Adrenal gland (tissue), 9 donors: ENCODE measurements at regions not wholly inside any gene's neighbourhood (a gene's known extent, or its start where the extent isn't known, plus 50 kb on each side); places are given as distances from the start of the nearest gene placed in this dataset.

Experiments used
- DNase-seq, 7 donors: peaks; one replicate each; pipeline ENCODE4 v3.0.0-alpha.2; 2019 to 2020
- H3K27ac ChIP-seq, 5 donors: fragments of 200-600 bp; sonication (generic) in 4 of 5; 1 replicate in 3 of 5; 2 replicates in 2 of 5; pipeline versions ENCODE4 v1.5.1 to v1.8.0; 2016 to 2020; ENCODE audit warnings: mild to moderate bottlenecking in 1 of 5
- H3K27me3 ChIP-seq: fragments of 200-600 bp; 2 replicates; pipeline ENCODE4 v1.8.0; 2021
- H3K36me3 ChIP-seq, 2 donors: fragments of 200-600 bp; replicated peaks in 1 of 2; 1 replicate in 1 of 2; 2 replicates in 1 of 2; pipeline versions ENCODE4 v1.5.1 to v1.8.0; 2018 to 2022
- H3K4me1 ChIP-seq, 2 donors: fragments of 200-600 bp; replicated peaks in 1 of 2; 1 replicate in 1 of 2; 2 replicates in 1 of 2; pipeline versions ENCODE4 v1.5.1 to v1.8.0; 2018 to 2021
- H3K4me3 ChIP-seq, 4 donors: fragments of 200-600 bp; sonication (generic) in 3 of 4; one replicate each; pipeline ENCODE4 v1.5.1; 2016 to 2018
- H3K9me3 ChIP-seq, 3 donors: fragments of 200-600 bp; sonication (generic) in 1 of 3; replicated peaks in 1 of 3; 1 replicate in 2 of 3; 2 replicates in 1 of 3; pipeline versions ENCODE4 v1.5.1 to v1.8.0; 2016 to 2021
- CTCF ChIP-seq, 6 experiments: fragments of 450-650 bp in 4 of 6; fragments of 200-600 bp in 2 of 6; sonication (generic) in 1 of 6; IDR thresholded peaks; 1 replicate in 5 of 6; 2 replicates in 1 of 6; pipeline versions ENCODE4 v1.5.1 to v1.8.0; 2016 to 2021; ENCODE audit warnings: antibody characterized with exemption in 6 of 6, mild to moderate bottlenecking in 2 of 6, moderate library complexity in 1 of 6
- POLR2A ChIP-seq, 2 donors: fragments of 450-650 bp; IDR thresholded peaks; one replicate each; pipeline ENCODE4 v1.6.1; 2017; ENCODE audit warnings: antibody characterized with exemption in 2 of 2, mild to moderate bottlenecking in 2 of 2, moderate library complexity in 1 of 2
- WGBS, 4 donors: extraction: QIAGEN DNeasy Blood & Tissue Kit in 2 of 4; methylation state at CpG; one replicate each; pipeline versions ENCODE4 v1.1.5 to v1.1.7; 2013 to 2017; 5-methylcytosine and 5-hydroxymethylcytosine counted together
- intact Hi-C, 2 donors: fragments of 100-400 bp; cut with DNase I; formaldehyde crosslinking; loops; one replicate each; pipeline versions ENCODE4 v1.14.1 to v1.15.0; 2022 to 2023
- donor health status: healthy with polysubstance abuse.
- donor health status: Bipolar disorder and iron deficiency.
- donor health status: DM: yes; HTN: yes; CAD: no.
- donor health status: DM: no; HTN: no; CAD: no.
- donor health status: DM: no; HTN: no; CAD: no.

GRCh38 chr16:56109994-56110393 lies 81.3 kb upstream of the GNAO1 start:
- intact Hi-C loops = no loop called here
- whole genome bisulfite sequencing, 4 donors = 39 to 67% (median 63%) methylated on average over 4 of the region's 4 CpGs
- Histone ChIP-seq H3K27me3 (no peaks in the 10 kb centered on the region), H3K4me3 (no peak overlapping the region), H3K9me3 (no peaks in the 10 kb centered on the region), H3K36me3 (no peaks in the 10 kb centered on the region), H3K4me1 (peaks cover 0 to 4% of the 10 kb centered on the region in 2 donors), H3K27ac (no peak overlapping the region)
- TF ChIP-seq CTCF (IDR thresholded peaks at IDR 0.05) = no peak
- TF ChIP-seq POLR2A (IDR thresholded peaks at IDR 0.05) = no peak
- DNase-seq = no peak

GRCh38 chr16:56109205-56109604 lies 82.1 kb upstream of the GNAO1 start:
- intact Hi-C loops = no loop called here
- no peaks in the 10 kb centered on the region for H3K9me3 ChIP-seq
- no peak overlapping the region for H3K4me3 ChIP-seq
- H3K36me3 ChIP-seq = no peaks in the 10 kb centered on the region
- WGBS, 4 donors = 88 to 96% (median 92%) methylated on average over 1 of the region's 1 CpG
- H3K4me1 ChIP-seq = peaks cover 0 to 4% of the 10 kb centered on the region in 2 donors
- no peak overlapping the region for H3K27ac ChIP-seq
- TF ChIP-seq CTCF (IDR thresholded peaks at IDR 0.05) (no peak), POLR2A (IDR thresholded peaks at IDR 0.05) (no peak)
- H3K27me3 ChIP-seq = no peaks in the 10 kb centered on the region
- no peak for DNase-seq

GRCh38 chr16:56108724-56109123 lies 82.6 kb upstream of the GNAO1 start:
- intact Hi-C loops = no loop called here

GRCh38 chr16:56108056-56108471 lies 83.2 kb upstream of the GNAO1 start:
- Histone ChIP-seq H3K27ac (no peak overlapping the region), H3K36me3 (no peaks in the 10 kb centered on the region), H3K27me3 (no peaks in the 10 kb centered on the region), H3K9me3 (no peaks in the 10 kb centered on the region), H3K4me3 (no peak overlapping the region), H3K4me1 (peaks cover 0 to 1% of the 10 kb centered on the region in 2 donors)
- no peak for DNase-seq
- TF ChIP-seq CTCF (IDR thresholded peaks at IDR 0.05) = no peak
- TF ChIP-seq POLR2A (IDR thresholded peaks at IDR 0.05) = no peak
- intact Hi-C loops = no loop called here
- WGBS, 4 donors = 31 to 52% (median 43%) methylated on average over 2 of the region's 2 CpGs

More at GRCh38 chr16:56108724-56109123, 82.6 kb upstream of the GNAO1 start:
- H3K9me3 ChIP-seq = no peaks in the 10 kb centered on the region
- TF ChIP-seq CTCF (IDR thresholded peaks at IDR 0.05) (no peak), POLR2A (IDR thresholded peaks at IDR 0.05) (no peak)
- H3K4me3 ChIP-seq = no peak overlapping the region
- H3K27ac ChIP-seq = no peak overlapping the region
- H3K4me1 ChIP-seq = peaks cover 0 to 4% of the 10 kb centered on the region in 2 donors
- no peaks in the 10 kb centered on the region for H3K27me3 ChIP-seq
- no peaks in the 10 kb centered on the region for H3K36me3 ChIP-seq
- no peak for DNase-seq
- 48 to 64% (median 51%) methylated on average over 4 of the region's 4 CpGs for WGBS, 4 donors
